ENCODE measurements at regions not wholly inside any gene's neighbourhood (a gene's known extent, or its start where the extent isn't known, plus 50 kb on each side); places are given as distances from the start of the nearest gene placed in this dataset.

DNA sequence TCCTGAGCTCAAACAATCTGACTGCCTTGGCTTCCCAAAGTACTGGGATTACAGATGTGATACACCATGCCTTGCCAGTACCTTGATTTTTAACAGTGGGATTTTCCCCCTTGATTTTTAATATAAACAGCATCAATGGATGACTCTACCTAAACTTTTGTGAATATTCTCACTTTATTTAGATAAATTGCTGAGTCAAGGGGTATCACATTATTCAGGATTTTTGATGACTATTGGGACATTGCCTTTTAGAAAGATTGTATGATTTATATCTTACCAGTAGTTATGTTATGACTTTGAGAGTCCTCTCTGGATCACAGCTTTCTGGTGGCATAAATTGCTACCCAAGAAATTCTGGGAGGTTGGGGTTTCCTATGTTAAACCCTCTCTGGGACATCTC is 112.5 kb upstream of the SPAG17 start:
- no peak for TF ChIP-seq CTCF (IDR thresholded peaks at IDR 0.05)
- no peak for TF ChIP-seq POLR2A (IDR thresholded peaks at IDR 0.05)
- no peak for TF ChIP-seq EP300 (IDR thresholded peaks at IDR 0.05)

Data from ovary (tissue), 3 donors.